ENCODE measurements at regions not wholly inside any gene's neighbourhood (a gene's known extent, or its start where the extent isn't known, plus 50 kb on each side); places are given as distances from the start of the nearest gene placed in this dataset.
"Not testable (repeated sequence)": the region's sequence is repeated elsewhere in the genome, so short reads cannot be mapped to it uniquely, and the experiment has no call there.

DNA sequence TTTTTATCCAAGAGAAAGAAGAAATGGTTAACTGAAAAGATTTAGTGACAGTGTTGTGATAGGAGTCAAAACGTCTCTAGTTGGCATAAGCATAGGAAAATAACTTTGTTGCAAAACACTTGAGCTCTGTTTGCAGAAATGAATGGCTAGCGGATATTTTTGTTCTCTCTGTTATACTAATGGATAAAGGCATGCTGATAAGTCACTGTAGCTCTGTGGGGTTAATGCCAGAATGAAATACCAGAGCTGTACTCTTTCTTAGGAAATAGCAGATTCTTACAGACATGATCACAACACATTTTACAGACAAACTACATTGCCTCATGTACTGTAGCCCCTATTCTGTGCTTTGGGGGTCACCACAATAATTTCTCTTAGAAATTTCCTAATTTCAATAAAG lies 202.8 kb downstream of the DMRTA1 start:
- DNase-seq (ENCODE audit: low read depth in 2 of 3, low spot score in 2 of 3): no peak

DNA sequence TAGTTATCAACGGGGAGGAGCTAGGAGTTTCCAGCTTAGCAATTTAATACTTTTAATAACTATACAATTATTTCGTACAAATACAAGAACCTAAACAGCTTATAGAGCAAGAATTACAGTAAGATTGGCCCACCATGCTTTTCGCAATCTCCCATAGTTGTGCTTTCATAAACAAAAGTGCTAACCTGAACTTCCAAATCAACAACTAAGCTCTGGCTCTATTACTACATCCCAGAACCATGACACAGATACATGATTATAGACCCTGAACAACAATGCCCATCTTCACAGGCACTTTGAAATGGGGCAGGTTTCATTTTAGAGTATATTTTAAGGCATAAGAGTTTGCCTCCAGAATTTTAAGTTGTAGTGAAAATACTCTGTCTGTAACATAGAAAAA lies 203.5 kb downstream of the DMRTA1 start:
- DNase-seq (ENCODE audit: low read depth in 2 of 3, low spot score in 2 of 3): no peak

DNA sequence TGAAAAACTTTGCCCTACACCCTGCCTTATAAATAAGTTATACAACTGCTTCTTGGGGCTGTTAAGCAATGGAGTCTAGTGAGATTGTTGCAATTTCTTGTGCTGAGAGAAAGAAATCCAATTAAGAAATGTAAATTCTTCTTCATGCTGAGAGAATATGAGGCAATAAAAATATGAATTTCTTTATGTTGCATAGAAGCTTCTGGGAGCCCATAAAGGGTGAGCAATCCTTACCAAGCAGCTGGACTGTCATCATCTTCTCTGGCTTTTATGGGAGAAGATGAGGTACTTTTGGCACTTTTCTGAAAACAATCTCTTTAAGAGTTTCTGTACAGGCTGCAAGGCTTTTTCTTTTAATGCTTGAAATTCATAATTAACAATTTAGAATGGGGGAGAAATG lies 204.3 kb downstream of the DMRTA1 start:
- no peak for DNase-seq (ENCODE audit: low read depth in 2 of 3, low spot score in 2 of 3)

DNA sequence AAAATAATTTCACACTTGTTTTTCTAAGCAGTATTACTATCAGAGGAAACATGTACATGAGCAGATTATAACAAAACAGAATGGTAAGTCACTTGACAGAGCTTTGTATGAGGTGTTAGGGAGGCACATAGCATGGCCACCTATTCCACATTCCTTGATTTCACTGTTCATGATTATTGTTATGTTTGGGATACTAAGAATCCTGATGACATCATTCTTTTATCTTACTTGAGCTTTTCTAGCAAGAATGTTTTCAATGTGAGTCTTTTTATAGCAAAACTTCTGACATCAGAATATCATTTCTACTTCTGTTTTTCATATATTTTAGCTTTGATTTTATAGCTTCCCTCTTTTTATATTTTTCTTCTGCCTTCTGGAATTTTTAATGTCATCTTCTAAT lies 208.2 kb downstream of the DMRTA1 start:
- no peak for DNase-seq (ENCODE audit: low read depth in 2 of 3, low spot score in 2 of 3)

DNA sequence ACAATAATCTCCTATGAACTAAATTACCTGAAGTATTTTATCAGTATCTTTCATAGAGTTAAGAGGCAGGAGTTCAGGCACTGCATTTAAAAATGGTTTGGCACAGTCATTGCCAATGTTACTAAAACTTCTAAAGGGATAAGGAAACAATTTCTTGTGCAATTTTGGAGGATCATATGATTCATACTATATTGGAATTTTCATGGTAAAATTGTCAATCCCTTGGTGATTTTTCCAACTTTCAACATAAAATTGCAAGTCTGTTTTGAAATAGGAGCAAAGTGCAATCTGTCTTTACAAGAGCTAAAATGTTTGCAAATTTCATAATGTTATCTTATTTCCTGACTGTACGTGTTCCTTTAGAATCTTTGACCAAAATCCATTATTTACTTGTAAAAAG lies 211.1 kb downstream of the DMRTA1 start:
- no peak for DNase-seq (ENCODE audit: low read depth in 2 of 3, low spot score in 2 of 3)

DNA sequence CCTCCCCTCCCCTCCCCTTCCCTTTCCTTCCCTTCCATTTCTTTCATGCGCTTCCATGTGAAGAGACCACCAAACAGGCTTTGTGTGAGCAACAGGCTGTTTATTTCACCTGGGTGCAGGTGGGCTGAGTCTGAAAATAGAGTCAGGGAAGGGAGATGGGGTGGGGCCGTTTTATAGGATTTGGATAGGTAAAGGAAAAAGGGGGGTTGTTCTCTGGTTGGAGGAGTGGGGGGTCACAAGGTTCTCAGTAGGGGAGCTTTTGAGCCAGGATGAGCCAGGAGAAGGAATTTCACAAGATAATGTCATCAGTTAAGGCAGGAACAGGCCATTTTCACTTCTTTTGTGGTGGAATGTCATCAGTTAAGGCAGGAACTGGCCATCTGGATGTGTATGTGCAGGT lies 211.9 kb downstream of the DMRTA1 start:
- not testable (repeated sequence) for DNase-seq (ENCODE audit: low read depth in 2 of 3, low spot score in 2 of 3)

DNA sequence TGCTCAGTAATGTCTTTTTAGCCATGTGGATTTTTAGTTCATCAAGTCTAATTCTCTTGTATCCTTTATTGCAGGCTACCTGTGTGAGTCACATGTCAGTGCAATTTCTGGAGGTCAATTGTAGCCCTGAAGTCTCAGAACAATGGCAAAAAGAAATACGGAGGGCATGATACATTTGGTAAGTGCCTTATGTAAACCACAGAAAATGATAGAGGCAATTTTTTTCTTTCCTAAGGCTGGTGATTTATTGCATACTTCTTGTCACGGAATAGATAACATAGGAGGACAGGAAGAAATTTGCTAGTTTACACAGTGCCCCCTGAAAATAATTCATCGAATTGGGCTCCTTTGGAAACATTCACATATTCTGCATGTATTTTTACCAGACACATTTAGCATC lies 235.9 kb downstream of the DMRTA1 start:
- DNase-seq (ENCODE audit: low read depth in 2 of 3, low spot score in 2 of 3): no peak

DNA sequence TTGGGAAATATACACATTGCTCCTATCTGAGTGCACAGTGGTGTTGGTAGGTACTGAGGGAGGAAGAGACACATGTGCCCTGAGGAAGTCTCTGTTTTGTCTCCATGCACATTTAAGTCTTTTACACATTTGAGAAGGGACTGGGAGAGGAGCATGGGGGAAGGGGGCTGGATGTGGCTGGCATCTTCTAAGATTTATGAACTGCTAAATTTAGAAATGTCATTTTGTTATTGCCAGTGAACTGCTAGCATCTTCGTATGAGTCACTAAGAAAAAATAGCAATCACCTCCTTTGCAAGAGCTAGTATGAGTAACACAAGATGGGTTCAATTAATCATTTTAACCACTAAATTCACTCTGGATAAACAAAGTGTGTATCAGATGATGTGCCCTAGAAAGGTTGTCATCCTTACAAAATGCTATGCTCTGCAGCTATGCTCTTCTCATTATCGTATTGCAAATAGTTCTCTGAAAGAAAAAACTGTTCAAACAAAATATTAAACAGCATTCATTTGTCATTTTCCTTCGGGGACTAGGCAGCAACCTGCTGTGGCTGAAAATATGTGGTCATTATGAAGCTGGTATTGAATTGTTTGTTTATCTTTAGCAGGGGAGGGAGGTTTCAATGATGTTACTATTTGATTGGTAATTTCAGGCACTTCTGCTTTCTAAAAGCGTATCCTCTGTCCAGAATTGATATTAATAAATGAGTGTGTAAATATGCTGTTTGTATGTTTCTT lies 236.5 kb downstream of the DMRTA1 start:
- no peak for DNase-seq (ENCODE audit: low read depth in 2 of 3, low spot score in 2 of 3)

DNA sequence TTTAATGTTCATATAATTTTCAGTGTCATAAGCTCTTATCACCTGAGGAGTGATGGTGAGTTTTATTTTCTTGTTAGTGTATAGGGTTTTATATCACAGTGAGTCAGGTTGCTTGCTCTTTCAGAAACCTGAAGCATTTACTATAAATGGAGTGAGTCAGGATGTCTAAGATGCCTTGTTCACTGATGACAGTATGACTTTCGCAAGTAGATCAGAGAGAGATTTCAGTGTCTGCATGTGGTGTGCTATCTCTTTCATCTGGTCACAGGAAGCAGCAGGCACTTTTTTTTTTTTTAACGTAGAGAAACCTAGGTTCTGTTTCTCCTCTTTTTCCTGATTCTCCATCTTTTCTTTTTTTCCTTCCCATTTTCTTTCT lies 237.1 kb downstream of the DMRTA1 start:
- no peak for DNase-seq (ENCODE audit: low read depth in 2 of 3, low spot score in 2 of 3)

DNA sequence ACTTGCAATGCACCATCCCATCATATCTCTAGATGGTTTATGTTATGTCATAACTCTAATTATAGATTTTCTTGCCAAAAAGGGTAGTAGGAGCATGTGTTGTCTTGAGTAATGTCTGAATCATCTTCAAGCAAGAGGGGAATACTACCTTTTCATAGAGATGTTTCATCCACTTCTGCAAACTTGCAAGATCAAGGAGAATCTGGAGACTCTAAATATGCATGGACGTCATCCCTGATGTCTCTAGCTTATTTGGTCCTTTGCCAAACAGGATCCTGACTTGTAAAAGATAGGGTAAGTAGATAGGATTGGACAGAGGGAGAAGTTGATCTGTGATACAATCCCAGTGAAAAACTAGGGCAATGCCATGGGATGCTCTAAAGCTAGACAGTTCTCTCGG lies 246.5 kb downstream of the DMRTA1 start:
- DNase-seq (ENCODE audit: low read depth in 2 of 3, low spot score in 2 of 3): no peak

DNA sequence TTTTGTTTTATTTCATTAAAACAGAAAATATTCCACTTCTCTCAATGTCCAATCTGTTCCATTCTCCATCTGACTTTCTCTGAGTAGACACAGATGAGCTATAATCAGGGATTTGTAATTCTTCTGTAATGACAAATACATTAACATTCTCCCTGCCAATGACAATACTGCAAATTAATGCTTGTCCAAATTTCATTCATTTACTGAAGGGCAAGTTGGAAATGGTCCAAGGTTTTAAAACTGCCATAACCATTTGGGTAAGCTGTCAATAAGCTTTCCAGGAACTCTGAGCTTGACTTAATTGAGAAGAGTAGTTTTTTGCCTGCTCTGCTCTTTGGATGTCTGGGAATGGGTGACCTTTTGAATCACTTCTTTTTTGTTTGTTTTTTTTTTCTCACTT lies 253.5 kb downstream of the DMRTA1 start:
- DNase-seq (ENCODE audit: low read depth in 2 of 3, low spot score in 2 of 3): no peak

DNA sequence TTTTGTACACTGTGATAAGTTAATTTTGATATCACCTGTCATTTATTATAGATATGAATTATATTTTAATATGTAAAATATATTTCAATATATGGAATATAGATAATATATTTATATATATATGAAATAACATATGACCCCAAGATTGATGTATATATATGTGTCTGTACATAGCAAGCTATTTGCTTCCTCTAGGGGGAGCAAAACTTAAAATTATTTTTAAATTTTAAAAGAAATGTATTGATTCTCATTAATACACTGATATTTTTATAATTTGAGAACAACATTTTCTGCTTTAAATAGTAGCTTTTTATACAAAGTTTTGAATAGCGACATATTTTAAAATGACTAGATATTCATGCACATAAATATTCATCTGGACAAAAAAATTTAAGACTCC lies 272.0 kb downstream of the DMRTA1 start:
- DNase-seq (ENCODE audit: low read depth in 2 of 3, low spot score in 2 of 3): no peak

DNA sequence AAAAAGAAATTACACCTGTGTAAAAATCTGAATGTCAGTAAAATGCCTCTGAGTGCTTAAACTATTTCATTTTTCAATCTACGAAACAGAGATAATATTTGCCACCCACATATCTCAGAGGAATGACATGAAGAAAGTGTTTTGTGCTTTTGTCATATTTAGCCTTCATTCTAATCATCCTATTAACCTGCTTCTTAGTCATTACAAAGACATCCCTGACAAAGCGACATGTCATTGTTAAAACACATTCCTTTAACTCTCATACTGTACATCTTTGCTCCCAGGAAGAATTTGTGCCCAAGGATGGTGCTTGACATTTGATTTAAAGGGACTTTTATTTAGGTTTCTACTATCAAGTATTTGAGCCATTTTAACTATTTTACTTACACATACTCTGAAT lies 275.9 kb downstream of the DMRTA1 start:
- no peak for DNase-seq (ENCODE audit: low read depth in 2 of 3, low spot score in 2 of 3)

DNA sequence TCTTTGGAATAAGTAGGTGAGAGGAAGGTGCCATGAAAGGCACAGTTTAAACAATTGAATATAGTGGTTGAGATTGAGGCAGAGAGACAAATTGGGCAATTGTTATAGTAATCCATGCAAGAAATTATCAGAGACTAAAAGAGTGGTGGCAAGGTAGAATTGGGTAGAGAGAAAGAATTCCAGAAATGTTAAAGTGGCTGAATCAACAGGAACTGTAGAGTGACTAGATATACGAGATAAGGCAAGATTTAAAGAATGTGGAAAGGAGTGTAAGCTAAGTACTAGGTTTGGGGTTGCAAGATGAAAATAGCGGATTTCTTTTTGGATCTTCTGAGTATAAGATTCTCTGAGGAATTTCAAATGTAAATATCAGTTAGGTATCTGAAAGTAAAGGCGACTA lies 285.2 kb downstream of the DMRTA1 start:
- no peak for DNase-seq (ENCODE audit: low read depth in 2 of 3, low spot score in 2 of 3)

DNA sequence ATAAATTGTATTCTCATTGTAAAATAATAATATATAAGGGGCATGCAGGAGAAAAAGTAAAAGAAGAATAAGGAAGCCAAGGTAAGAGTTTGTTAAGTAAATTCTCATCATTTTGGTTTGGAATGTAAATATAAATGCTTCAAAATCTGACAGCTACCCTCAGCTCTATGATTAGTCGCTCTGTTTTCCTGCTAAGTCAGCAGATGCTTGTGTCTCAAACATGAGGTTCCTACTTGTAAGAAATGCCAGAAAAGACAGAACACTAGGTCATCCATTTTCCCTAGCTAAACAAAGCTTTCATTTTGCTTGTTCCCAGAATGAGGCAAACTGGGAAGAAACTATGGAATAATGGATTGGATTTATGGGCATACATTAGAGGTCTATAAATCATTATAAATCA lies 293.1 kb downstream of the DMRTA1 start:
- no peak for DNase-seq (ENCODE audit: low read depth in 2 of 3, low spot score in 2 of 3)

DNA sequence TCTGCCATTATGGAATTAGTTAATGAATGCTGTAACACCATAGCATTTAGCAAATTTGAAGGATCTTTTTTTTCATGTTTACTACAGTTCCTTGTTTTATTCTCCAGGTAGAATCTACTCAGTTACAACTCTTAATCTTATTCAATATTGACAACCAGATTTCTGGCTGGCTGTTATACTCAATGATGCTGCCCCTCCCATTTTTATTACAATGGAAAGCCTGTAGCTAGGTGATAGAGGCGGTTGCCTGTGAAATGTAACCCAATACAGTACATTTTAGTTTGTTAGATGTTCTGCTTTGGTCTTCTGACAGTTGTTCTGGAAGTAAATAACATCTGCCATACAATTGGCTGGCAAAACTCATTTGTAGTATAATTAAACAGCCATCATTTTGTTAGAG lies 294.2 kb downstream of the DMRTA1 start:
- no peak for DNase-seq (ENCODE audit: low read depth in 2 of 3, low spot score in 2 of 3)

DNA sequence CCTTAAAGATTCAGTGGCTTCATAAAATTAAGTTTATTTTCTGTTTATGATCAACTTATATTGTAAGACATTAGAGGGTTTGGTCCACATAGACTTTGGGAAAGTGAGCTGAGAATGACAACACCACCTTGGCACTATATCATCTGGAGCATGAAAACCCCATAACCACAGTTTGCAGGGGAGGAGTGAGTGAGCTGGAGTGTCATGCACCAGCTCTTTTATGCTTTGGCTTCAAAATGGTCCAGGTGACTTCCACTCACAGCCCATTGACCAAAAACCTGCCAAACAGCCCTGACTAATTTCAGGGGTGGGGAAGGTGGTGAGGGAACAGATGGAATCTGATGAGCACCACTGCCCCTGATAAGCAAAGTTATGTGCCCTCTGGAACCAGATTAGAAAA lies 295.8 kb downstream of the DMRTA1 start:
- DNase-seq (ENCODE audit: low read depth in 2 of 3, low spot score in 2 of 3): no peak

DNA sequence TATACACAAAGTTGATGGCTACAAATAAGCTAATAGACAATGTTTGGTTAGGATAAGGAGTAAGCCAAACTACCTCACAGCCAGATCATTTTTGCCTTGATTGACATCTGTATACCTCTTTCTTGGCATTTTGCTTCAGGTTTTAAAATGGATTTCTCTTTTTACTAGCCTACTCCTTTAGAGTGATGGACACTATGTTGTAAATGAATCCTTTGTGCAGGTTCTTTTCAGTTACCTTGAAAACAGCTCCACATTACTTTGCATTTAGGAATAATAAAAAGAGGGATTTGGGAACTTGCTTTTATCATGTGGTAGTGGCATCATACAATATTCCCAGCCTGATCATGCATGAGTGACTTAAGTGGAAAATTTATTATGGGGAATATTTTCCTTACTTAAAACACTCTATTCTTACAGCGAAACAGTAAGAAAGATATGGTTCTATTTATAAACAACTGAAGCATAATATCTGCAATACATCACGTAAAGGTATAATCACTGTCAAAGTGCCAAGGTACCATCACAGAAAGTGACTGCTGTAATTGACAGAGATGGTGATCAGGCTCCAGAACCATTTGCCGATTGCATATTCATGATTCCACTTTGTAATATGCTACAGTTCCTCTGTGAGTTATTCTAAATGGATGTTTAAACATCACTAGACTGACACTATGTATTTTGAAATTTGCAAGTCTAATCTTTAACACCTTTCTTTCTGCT lies 327.0 kb downstream of the DMRTA1 start:
- DNase-seq (ENCODE audit: low read depth in 2 of 3, low spot score in 2 of 3): no peak

DNA sequence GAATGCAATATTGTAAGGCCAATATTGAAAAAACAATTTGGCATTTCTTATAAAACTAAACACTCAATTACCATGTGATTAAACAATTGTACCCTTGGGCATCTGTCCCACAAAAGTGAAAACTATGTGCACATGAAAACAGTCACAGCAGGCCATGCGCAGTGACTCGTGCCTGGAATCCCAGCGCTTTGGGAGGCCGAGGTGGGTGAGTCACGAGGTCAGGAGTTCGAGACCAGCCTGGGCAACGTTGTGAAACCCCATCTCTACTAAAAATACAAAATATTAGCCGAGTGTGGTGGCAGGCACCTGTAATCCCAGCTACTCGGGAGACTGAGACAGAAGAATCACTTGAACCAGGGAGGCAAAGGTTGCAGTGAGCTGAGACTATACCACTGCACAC lies 343.7 kb downstream of the DMRTA1 start:
- DNase-seq (ENCODE audit: low read depth in 2 of 3, low spot score in 2 of 3): no peak

DNA sequence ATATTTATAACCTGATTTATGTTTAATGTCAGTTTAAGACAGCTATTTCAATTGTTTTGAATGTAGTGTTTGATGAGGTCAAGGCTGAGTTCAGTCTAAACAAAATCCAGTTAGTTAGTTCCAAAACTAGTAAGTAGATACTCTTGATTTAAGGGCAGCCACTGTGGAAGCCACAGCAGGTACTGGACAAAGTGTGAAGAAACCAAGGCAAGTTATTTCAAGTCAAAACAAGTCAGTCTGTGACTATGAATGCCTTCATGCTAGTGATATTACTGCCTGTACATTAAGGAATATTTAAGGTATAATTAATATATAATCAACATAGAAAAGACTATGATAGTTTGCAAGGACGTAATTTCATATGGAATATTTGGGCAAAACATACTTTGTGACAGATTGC lies 362.3 kb downstream of the DMRTA1 start:
- DNase-seq (ENCODE audit: low read depth in 2 of 3, low spot score in 2 of 3): no peak

DNA sequence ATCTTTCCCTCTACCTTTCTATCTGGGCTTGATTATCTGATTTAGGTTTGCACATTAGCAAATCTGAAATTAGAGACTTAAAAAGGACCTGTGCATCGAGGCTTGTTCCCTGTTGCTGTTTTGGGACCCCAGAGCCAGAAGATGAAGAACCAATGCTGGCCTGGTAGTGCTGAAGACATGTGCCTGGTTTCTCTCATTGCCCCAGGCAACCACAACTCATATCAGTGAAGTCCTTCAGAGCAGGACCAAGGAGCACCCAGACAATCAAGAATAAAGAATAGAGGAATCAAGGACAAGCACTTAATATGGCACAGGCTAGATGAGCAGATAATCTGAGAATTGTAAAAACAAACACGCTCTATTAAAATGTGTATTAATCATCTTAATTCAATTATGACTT lies 362.7 kb downstream of the DMRTA1 start:
- DNase-seq (ENCODE audit: low read depth in 2 of 3, low spot score in 2 of 3): no peak

DNA sequence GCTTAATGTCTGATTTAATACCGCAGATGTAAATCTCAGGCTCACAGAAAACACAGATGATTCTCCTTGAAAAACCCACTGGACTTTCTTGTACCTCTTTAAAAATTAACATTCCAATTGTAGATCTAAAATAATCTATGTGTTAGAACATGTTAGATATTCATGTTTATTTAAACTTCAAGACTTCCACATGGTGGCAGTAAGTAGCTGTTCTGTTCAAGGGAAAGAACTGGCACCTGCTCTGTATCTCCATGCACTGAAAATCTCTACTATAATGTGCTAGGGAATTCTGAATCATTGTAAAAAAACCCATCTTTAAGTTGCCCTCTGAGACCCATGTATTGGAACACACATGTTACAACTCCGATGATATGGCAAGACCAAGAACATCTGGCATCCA lies 366.9 kb downstream of the DMRTA1 start:
- no peak for DNase-seq (ENCODE audit: low read depth in 2 of 3, low spot score in 2 of 3)

DNA sequence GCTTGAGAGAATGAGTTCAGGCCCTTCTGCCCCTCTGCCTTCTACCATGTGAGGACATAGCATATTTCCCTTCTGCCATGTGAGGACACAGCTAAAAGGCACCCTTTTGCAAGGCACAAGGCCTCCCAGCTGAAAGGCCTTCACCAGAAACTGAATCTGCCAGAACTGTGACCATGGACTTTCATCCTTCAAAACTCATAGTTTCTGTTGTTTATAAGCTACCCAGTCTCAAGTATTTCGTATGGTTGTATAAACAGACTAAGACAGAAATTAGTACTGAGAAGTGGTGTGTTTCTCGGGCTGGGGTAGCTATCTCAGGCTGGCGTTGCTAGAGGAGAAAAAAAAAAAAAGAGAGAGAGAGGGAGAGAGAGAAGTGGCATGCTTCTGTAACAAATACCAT lies 368.6 kb downstream of the DMRTA1 start:
- no peak for DNase-seq (ENCODE audit: low read depth in 2 of 3, low spot score in 2 of 3)
